SK-N-SH treated with all-trans-retinoic acid at 6 μM for 48 hours (cell line): ENCODE measurements at regions not wholly inside any gene's neighbourhood (a gene's known extent, or its start where the extent isn't known, plus 50 kb on each side); places are given as distances from the start of the nearest gene placed in this dataset.

Source experiments
- ATAC-seq: fragments of 200-7000 bp; cut with Tn5 transposase; 3 replicates; pipeline ENCODE4 v1.9.1; 2020; ENCODE audit warnings: mild to moderate bottlenecking, moderate library complexity
- BACH2 ChIP-seq: fragments of 250-450 bp; sonication (Bioruptor Pico); IDR thresholded peaks from 2 replicates; pipeline ENCODE4 v1.9.0; 2021; ENCODE audit warnings: mild to moderate bottlenecking, borderline replicate concordance
- CREB5 ChIP-seq: fragments of 250-450 bp; sonication (Bioruptor Pico); IDR thresholded peaks from 2 replicates; pipeline ENCODE4 v1.5.1; 2020; ENCODE audit warnings: low read depth, mild to moderate bottlenecking, moderate library complexity
- CSDC2 ChIP-seq: fragments of 250-450 bp; sonication (Bioruptor Pico); IDR thresholded peaks from 2 replicates; pipeline ENCODE4 v1.5.0; 2020; ENCODE audit warnings: mild to moderate bottlenecking, moderate library complexity
- CSRNP3 ChIP-seq: fragments of 250-450 bp; sonication (Bioruptor Pico); IDR thresholded peaks from 2 replicates; pipeline ENCODE4 v1.5.1; 2021; ENCODE audit warnings: mild to moderate bottlenecking, moderate library complexity
- ESRRG ChIP-seq: fragments of 250-450 bp; sonication (Bioruptor Pico); IDR thresholded peaks from 2 replicates; pipeline ENCODE4 v1.6.1; 2021; ENCODE audit warnings: mild to moderate bottlenecking
- GLIS3 ChIP-seq: fragments of 250-450 bp; sonication (Bioruptor Pico); IDR thresholded peaks from 2 replicates; pipeline ENCODE4 v1.5.0; 2020; ENCODE audit warnings: mild to moderate bottlenecking, moderate library complexity
- ISL1 ChIP-seq: fragments of 250-450 bp; sonication (Bioruptor Pico); IDR thresholded peaks from 2 replicates; pipeline ENCODE4 v2.1.2; 2022; ENCODE audit warnings: mild to moderate bottlenecking, moderate library complexity
- OSR1 ChIP-seq: fragments of 250-450 bp; sonication (Bioruptor Pico); IDR thresholded peaks from 2 replicates; pipeline ENCODE4 v1.8.0; 2022; ENCODE audit warnings: moderate library complexity, mild to moderate bottlenecking, inconsistent platforms
- POU6F1 ChIP-seq: fragments of 250-450 bp; sonication (Bioruptor Pico); IDR thresholded peaks from 2 replicates; pipeline ENCODE4 v1.8.0; 2021; ENCODE audit warnings: low read depth, mild to moderate bottlenecking, moderate library complexity, borderline replicate concordance
- PPARA ChIP-seq: fragments of 250-450 bp; sonication (Bioruptor Pico); IDR thresholded peaks from 2 replicates; pipeline ENCODE4 v1.5.0; 2020; ENCODE audit warnings: mild to moderate bottlenecking, borderline replicate concordance
- RARB ChIP-seq: fragments of 250-450 bp; sonication (Bioruptor Pico); IDR thresholded peaks from 2 replicates; pipeline ENCODE4 v1.8.0; 2021; ENCODE audit warnings: mild to moderate bottlenecking, moderate library complexity
- SNAI2 ChIP-seq: fragments of 250-450 bp; sonication (Bioruptor Pico); IDR thresholded peaks from 2 replicates; pipeline ENCODE4 v1.5.0; 2020; ENCODE audit warnings: mild to moderate bottlenecking, moderate library complexity
- TCF4 ChIP-seq: fragments of 250-450 bp; sonication (Bioruptor Pico); IDR thresholded peaks from 2 replicates; pipeline ENCODE4 v1.8.0; 2021; ENCODE audit warnings: mild to moderate bottlenecking, moderate library complexity, borderline replicate concordance
- TOX ChIP-seq: fragments of 250-450 bp; sonication (Bioruptor Pico); IDR thresholded peaks from 2 replicates; pipeline ENCODE4 v1.8.0; 2021; ENCODE audit warnings: mild to moderate bottlenecking, moderate library complexity, borderline replicate concordance
- ZFP3 ChIP-seq: fragments of 250-450 bp; sonication (Bioruptor Pico); IDR thresholded peaks from 2 replicates; pipeline ENCODE4 v1.5.0; 2020; ENCODE audit warnings: mild to moderate bottlenecking, moderate library complexity
- ZFP30 ChIP-seq: fragments of 450-650 bp; formaldehyde crosslinking; IDR thresholded peaks from 2 replicates; pipeline ENCODE4 v1.5.0; 2022; ENCODE audit warnings: mild to moderate bottlenecking, moderate library complexity
- ZNF565 ChIP-seq: fragments of 450-650 bp; formaldehyde crosslinking; conservative IDR thresholded peaks from 2 replicates; pipeline ENCODE4 v1.5.0; 2020; ENCODE audit warnings: low read depth, mild to moderate bottlenecking, moderate library complexity
- ZNF70 ChIP-seq: fragments of 450-650 bp; formaldehyde crosslinking; IDR thresholded peaks from 2 replicates; pipeline ENCODE4 v1.5.0; 2020; ENCODE audit warnings: mild to moderate bottlenecking, moderate library complexity
- ZNF8 ChIP-seq: fragments of 450-650 bp; formaldehyde crosslinking; IDR thresholded peaks from 2 replicates; pipeline ENCODE4 v1.5.0; 2020; ENCODE audit warnings: mild to moderate bottlenecking, moderate library complexity

GRCh38 chr10:60513281-60513680 is 123.6 kb upstream of the ANK3 start:
- no peak for ATAC-seq

GRCh38 chr10:60511477-60512229 is 122.0 kb upstream of the ANK3 start:
- ATAC-seq = no peak
- no peak for TF ChIP-seq BACH2 (CRISPR knock-in tag)

More at GRCh38 chr10:60513281-60513680, 123.6 kb upstream of the ANK3 start:
- TF ChIP-seq PPARA (CRISPR knock-in tag) (no peak), CSRNP3 (CRISPR knock-in tag) (no peak)
- TF ChIP-seq, all 23 proteins: peak for 0

GRCh38 chr10:60508831-60509230 is 119.2 kb upstream of the ANK3 start:
- no peak for ATAC-seq
- TF ChIP-seq ZFP30 (CRISPR knock-in tag) = no peak
- TF ChIP-seq TCF4 (CRISPR knock-in tag) = no peak
- TF ChIP-seq ISL1 (CRISPR knock-in tag) = no peak
- TF ChIP-seq ESRRG (CRISPR knock-in tag) = no peak
- no peak for TF ChIP-seq ZNF70
- TF ChIP-seq CSDC2 = no peak
- TF ChIP-seq RARB (CRISPR knock-in tag) = no peak
- TF ChIP-seq PPARA (CRISPR knock-in tag) = no peak
- TF ChIP-seq SNAI2 (CRISPR knock-in tag) = no peak
- no peak for TF ChIP-seq ZNF8
- no peak for TF ChIP-seq ZFP3 (CRISPR knock-in tag)
- no peak for TF ChIP-seq GLIS3 (CRISPR knock-in tag)
- no peak for TF ChIP-seq TOX
- no peak for TF ChIP-seq OSR1 (CRISPR knock-in tag)
- no peak for TF ChIP-seq ZNF565 (CRISPR knock-in tag)
- TF ChIP-seq CSRNP3 (CRISPR knock-in tag) = no peak
- no peak for TF ChIP-seq BACH2 (CRISPR knock-in tag)
- TF ChIP-seq CREB5 (CRISPR knock-in tag) = no peak

- TF ChIP-seq POU6F1 (CRISPR knock-in tag) (no peak), ZNF565 (CRISPR knock-in tag) (no peak), CSDC2 (no peak), ISL1 (CRISPR knock-in tag) (no peak), ESRRG (CRISPR knock-in tag) (no peak), PPARA (CRISPR knock-in tag) (no peak), ZFP3 (CRISPR knock-in tag) (no peak), BACH2 (CRISPR knock-in tag) (no peak), CSRNP3 (CRISPR knock-in tag) (no peak), TCF4 (CRISPR knock-in tag) (no peak)
- TF ChIP-seq, all 23 proteins: peak for 0
- ATAC-seq = no peak
These were observed 118.4 kb upstream of the ANK3 start for GRCh38 chr10:60508037-60508436.
